HG02678 (cell line): ENCODE measurements at regions not wholly inside any gene's neighbourhood (a gene's known extent, or its start where the extent isn't known, plus 50 kb on each side); places are given as distances from the start of the nearest gene placed in this dataset.

Source experiments
- ATAC-seq: cut with Tn5 transposase; IDR thresholded peaks from one replicate; pipeline ENCODE4 v1.9.1; 2021; ENCODE audit warnings: mild to moderate bottlenecking, moderate library complexity; ENCODE audit not compliant: unreplicated experiment

GRCh38 chr6:16868968-16869367 is 107.7 kb upstream of the ATXN1 start:
- ATAC-seq, result no peak

- no peak for ATAC-seq
Observed at GRCh38 chr6:16857969-16858592, 96.8 kb upstream of the ATXN1 start.

- ATAC-seq, result peak; percentile 45
Observed at GRCh38 chr6:16855460-16855859, 94.2 kb upstream of the ATXN1 start.

GRCh38 chr6:16854986-16855385 is 93.7 kb upstream of the ATXN1 start:
- peak; percentile 87 for ATAC-seq

GRCh38 chr6:16852671-16853070 is 91.4 kb upstream of the ATXN1 start:
- no peak for ATAC-seq

- ATAC-seq, result no peak
Observed at GRCh38 chr6:16851758-16852157, 90.5 kb upstream of the ATXN1 start.

GRCh38 chr6:16851044-16851540 is 89.8 kb upstream of the ATXN1 start:
- ATAC-seq, result no peak

GRCh38 chr6:16850681-16851026 is 89.4 kb upstream of the ATXN1 start:
- ATAC-seq, result no peak

- ATAC-seq, result no peak
Observed at GRCh38 chr6:16849988-16850680, 88.9 kb upstream of the ATXN1 start.

GRCh38 chr6:16849280-16849987 is 88.2 kb upstream of the ATXN1 start:
- ATAC-seq, result no peak

GRCh38 chr6:16846399-16846778 is 85.1 kb upstream of the ATXN1 start:
- ATAC-seq, result no peak

GRCh38 chr6:16844183-16844582 is 82.9 kb upstream of the ATXN1 start:
- no peak for ATAC-seq

GRCh38 chr6:16842676-16843075 is 81.4 kb upstream of the ATXN1 start:
- no peak for ATAC-seq

GRCh38 chr6:16841241-16841640 is 80.0 kb upstream of the ATXN1 start:
- no peak for ATAC-seq

GRCh38 chr6:16840725-16841124 is 79.5 kb upstream of the ATXN1 start:
- ATAC-seq, result no peak

- no peak for ATAC-seq
Observed at GRCh38 chr6:16840291-16840690, 79.0 kb upstream of the ATXN1 start.

GRCh38 chr6:16839631-16840179 is 78.4 kb upstream of the ATXN1 start:
- no peak for ATAC-seq

GRCh38 chr6:16837217-16837972 is 76.1 kb upstream of the ATXN1 start:
- no peak for ATAC-seq

- ATAC-seq, result peak; percentile 92
Observed at GRCh38 chr6:16836144-16836981, 75.1 kb upstream of the ATXN1 start.

- no peak for ATAC-seq
Observed at GRCh38 chr6:16834242-16834641, 73.0 kb upstream of the ATXN1 start.
